ENCODE measurements at regions not wholly inside any gene's neighbourhood (a gene's known extent, or its start where the extent isn't known, plus 50 kb on each side); places are given as distances from the start of the nearest gene placed in this dataset.

DNA sequence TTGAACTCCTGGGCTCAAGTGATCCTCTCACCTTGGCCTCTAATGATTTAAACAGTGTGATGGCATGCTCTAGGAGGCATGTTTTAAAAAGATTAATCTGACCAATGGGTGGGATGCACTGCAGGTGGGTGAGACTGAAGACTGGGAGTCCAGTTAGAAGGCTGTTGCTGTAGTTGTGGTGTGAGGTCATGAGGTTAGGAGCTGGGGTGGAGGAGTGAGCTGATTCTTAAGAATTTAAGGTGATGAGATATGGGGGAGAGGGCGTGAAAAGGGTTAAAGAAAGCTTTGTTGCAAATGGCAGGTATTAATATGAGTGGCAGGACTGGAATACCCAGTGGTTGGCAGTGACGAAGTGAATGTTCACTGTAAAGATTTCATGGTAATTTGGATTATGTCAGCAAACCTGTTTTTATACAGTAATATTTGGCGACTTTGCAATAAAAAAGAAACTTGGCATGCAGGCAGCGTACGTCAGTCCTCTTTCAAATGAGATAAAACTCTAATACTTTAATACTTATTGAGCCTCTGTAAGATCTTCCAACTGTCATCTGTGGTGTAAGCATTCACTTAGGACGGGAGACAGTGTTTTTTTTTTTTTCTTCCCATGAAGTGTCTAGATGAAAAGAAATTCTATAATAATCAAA lies 72.8 kb upstream of the MTPN start:
- DNase-seq (ENCODE audit: low spot score): peak; percentile 16
- WGBS: 17% methylated on average over 6 of the region's 6 CpGs

DNA sequence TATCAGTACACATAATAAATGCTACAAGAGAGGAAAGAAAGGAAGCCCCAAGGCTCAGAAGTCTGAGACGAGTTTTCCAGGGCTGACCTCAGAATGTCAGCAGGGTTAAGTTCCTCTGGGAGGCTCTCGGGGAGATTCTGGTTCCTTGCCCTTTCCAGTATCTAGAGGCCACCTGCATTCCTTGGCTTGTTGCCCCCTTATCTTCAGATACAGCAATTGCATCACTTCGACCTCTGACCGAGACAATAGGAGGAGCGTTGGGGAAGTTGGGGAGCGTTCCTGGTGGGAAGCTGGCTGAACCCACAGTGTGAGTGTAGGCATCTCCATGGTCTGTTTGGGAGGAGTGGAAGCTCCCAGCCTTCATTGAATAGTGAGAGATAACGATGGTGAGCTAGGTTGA lies 72.0 kb upstream of the MTPN start:
- TF ChIP-seq POLR2AphosphoS5 (IDR thresholded peaks at IDR 0.05): no peak
- TF ChIP-seq POLR2A (IDR thresholded peaks at IDR 0.05): no peak
- TF ChIP-seq, protein P1, sequence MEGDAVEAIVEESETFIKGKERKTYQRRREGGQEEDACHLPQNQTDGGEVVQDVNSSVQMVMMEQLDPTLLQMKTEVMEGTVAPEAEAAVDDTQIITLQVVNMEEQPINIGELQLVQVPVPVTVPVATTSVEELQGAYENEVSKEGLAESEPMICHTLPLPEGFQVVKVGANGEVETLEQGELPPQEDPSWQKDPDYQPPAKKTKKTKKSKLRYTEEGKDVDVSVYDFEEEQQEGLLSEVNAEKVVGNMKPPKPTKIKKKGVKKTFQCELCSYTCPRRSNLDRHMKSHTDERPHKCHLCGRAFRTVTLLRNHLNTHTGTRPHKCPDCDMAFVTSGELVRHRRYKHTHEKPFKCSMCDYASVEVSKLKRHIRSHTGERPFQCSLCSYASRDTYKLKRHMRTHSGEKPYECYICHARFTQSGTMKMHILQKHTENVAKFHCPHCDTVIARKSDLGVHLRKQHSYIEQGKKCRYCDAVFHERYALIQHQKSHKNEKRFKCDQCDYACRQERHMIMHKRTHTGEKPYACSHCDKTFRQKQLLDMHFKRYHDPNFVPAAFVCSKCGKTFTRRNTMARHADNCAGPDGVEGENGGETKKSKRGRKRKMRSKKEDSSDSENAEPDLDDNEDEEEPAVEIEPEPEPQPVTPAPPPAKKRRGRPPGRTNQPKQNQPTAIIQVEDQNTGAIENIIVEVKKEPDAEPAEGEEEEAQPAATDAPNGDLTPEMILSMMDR (IDR thresholded peaks at IDR 0.05): no peak
- intact Hi-C loops (cut with DNase I): no loop called here

More for the DNA sequence above, 72.8 kb upstream of the MTPN start:
- TF ChIP-seq POLR2AphosphoS5 (IDR thresholded peaks at IDR 0.05): peak; percentile 38
- TF ChIP-seq POLR2A (IDR thresholded peaks at IDR 0.05): no peak
- H3K27ac ChIP-seq: peak overlapping the region in 1 of 2 donors; percentile 48
- H3K4me1 ChIP-seq (replicated peaks): peaks cover 2% of the 10 kb centered on the region
- no peaks in the 10 kb centered on the region for H3K9me3 ChIP-seq
- no peaks in the 10 kb centered on the region for H3K36me3 ChIP-seq
- H3K27me3 ChIP-seq (replicated peaks; ENCODE audit: insufficient read depth): no peaks in the 10 kb centered on the region
- intact Hi-C loops (cut with DNase I): no loop called here
- H3K4me3 ChIP-seq: no peak overlapping the region

DNA sequence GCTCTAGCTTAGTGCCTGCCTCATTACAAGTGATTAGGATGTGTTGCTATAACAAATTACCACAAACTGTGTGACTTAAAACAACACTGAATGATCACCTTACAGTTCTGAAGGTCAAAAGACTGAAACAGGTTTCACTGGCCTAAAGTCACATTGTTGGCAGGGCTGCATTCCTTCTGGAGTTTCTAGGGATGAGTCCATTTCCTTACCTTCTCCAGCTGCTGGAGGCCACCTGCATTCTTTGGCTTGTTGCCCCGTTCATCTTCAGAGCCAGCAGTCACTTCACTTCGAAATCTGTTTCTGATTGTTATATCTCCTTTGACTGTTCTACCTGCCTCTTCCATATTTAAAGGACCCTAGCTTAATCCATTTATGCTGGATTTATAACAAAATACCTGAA lies 69.4 kb upstream of the MTPN start:
- no peak for DNase-seq (ENCODE audit: low spot score)
- Histone ChIP-seq H3K27me3 (replicated peaks; ENCODE audit: insufficient read depth) (no peaks in the 10 kb centered on the region), H3K9me3 (no peaks in the 10 kb centered on the region), H3K36me3 (no peaks in the 10 kb centered on the region), H3K27ac (peak overlapping the region; percentile 67 to 71), H3K4me1 (replicated peaks) (peaks cover 2% of the 10 kb centered on the region), H3K4me3 (no peak overlapping the region)
- WGBS: 72% methylated on average over 2 of the region's 2 CpGs
- intact Hi-C loops (cut with DNase I): no loop called here
- TF ChIP-seq POLR2A (IDR thresholded peaks at IDR 0.05) (no peak), POLR2AphosphoS5 (IDR thresholded peaks at IDR 0.05) (no peak)
- TF ChIP-seq, protein P1 (IDR thresholded peaks at IDR 0.05): no peak

More for the DNA sequence above, 72.0 kb upstream of the MTPN start:
- no peaks in the 10 kb centered on the region for H3K27me3 ChIP-seq (replicated peaks; ENCODE audit: insufficient read depth)
- no peaks in the 10 kb centered on the region for H3K36me3 ChIP-seq
- peaks cover 2% of the 10 kb centered on the region for H3K4me1 ChIP-seq (replicated peaks)
- H3K27ac ChIP-seq: peak overlapping the region in 1 of 2 donors; percentile 48
- no peak overlapping the region for H3K4me3 ChIP-seq
- 71% methylated on average over 7 of the region's 7 CpGs for WGBS
- H3K9me3 ChIP-seq: no peaks in the 10 kb centered on the region
- DNase-seq (ENCODE audit: low spot score): no peak

DNA sequence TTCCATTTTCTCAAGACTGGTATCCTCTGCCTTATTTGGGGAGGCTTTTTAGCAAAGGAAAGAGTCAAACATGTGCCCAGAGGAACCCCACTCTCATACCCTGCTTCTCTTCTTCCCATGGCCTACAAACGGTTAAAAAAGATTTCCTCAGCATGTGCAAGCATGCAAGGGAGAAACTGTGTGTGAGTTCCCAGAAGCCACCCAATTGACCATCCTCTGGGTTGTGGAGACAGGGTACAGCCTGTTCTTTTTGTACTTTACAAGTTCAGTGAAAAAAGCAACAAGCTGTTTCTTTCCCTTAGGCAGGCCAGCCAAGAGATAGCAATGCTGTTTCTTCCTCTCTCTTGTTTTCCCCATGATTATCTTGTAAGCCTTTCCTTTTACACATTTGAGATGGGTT lies 68.8 kb upstream of the MTPN start:
- Histone ChIP-seq H3K36me3 (no peaks in the 10 kb centered on the region), H3K4me3 (no peak overlapping the region), H3K9me3 (no peaks in the 10 kb centered on the region), H3K27ac (peak overlapping the region; percentile 67 to 71), H3K27me3 (replicated peaks; ENCODE audit: insufficient read depth) (no peaks in the 10 kb centered on the region), H3K4me1 (replicated peaks) (peaks cover 2% of the 10 kb centered on the region)
- TF ChIP-seq POLR2AphosphoS5 (IDR thresholded peaks at IDR 0.05): peak; percentile 86
- TF ChIP-seq, protein P1 (IDR thresholded peaks at IDR 0.05): no peak
- 33% methylated on average over 1 of the region's 1 CpG for WGBS
- DNase-seq (ENCODE audit: low spot score): peak; percentile 36
- intact Hi-C loops (cut with DNase I): no loop called here

DNA sequence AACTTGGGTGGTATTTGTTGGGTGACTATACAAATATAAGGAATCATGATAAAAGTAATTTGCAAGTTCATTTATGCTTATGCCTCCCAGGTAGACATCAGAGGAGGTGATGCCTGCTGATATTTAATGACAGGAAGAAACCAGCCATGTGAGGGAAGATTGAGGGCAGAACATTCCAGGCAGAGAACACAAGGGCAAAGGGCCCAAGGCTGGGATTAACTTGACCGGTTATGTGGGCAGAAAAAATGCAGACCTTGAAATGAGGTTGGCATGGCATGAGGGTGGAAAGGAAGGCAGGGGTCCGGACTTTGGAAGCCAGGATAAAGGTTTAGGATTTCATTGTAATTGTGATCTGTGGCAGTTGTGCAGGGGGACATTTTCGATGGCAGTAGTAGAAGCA lies 68.0 kb upstream of the MTPN start:
- Histone ChIP-seq H3K36me3 (no peaks in the 10 kb centered on the region), H3K4me1 (replicated peaks) (peaks cover 2% of the 10 kb centered on the region), H3K4me3 (no peak overlapping the region), H3K9me3 (no peaks in the 10 kb centered on the region), H3K27ac (peak overlapping the region; percentile 67 to 71), H3K27me3 (replicated peaks; ENCODE audit: insufficient read depth) (no peaks in the 10 kb centered on the region)
- intact Hi-C loops (cut with DNase I): no loop called here
- no peak for DNase-seq (ENCODE audit: low spot score)
- TF ChIP-seq POLR2AphosphoS5 (IDR thresholded peaks at IDR 0.05): no peak
- no peak for TF ChIP-seq POLR2A (IDR thresholded peaks at IDR 0.05)
- TF ChIP-seq, protein P1 (IDR thresholded peaks at IDR 0.05): no peak
- 66% methylated on average over 3 of the region's 3 CpGs for WGBS

All from prostate gland (tissue), 2 donors.